ENCODE measurements at regions not wholly inside any gene's neighbourhood (a gene's known extent, or its start where the extent isn't known, plus 50 kb on each side); places are given as distances from the start of the nearest gene placed in this dataset.

GRCh38 chr3:153591561-153592245 is 429.7 kb downstream of the RAP2B start:
- Mint-ChIP-seq H3K4me3 (no peak overlapping the region), H3K9me3 (no peaks in the 10 kb centered on the region), H3K4me1 (ENCODE audit: low read depth) (peaks cover 10% of the 10 kb centered on the region), H3K27me3 (no peaks in the 10 kb centered on the region), H3K36me3 (ENCODE audit: low read depth) (no peaks in the 10 kb centered on the region), H3K27ac (no peak overlapping the region)
- H3K9me3 ChIP-seq (ENCODE audit: control insufficient read depth in 1 of 2, insufficient read depth in 1 of 2, low read length in 2 of 2), result no peaks in the 10 kb centered on the region
- ATAC-seq (ENCODE audit: poor library complexity), result no peak
- CTCF ChIA-PET, result no interaction called here
- DNase-seq, result no peak
- H3K4me3 ChIP-seq (ENCODE audit: low read length), result no peak overlapping the region
- TF ChIP-seq, protein P1, sequence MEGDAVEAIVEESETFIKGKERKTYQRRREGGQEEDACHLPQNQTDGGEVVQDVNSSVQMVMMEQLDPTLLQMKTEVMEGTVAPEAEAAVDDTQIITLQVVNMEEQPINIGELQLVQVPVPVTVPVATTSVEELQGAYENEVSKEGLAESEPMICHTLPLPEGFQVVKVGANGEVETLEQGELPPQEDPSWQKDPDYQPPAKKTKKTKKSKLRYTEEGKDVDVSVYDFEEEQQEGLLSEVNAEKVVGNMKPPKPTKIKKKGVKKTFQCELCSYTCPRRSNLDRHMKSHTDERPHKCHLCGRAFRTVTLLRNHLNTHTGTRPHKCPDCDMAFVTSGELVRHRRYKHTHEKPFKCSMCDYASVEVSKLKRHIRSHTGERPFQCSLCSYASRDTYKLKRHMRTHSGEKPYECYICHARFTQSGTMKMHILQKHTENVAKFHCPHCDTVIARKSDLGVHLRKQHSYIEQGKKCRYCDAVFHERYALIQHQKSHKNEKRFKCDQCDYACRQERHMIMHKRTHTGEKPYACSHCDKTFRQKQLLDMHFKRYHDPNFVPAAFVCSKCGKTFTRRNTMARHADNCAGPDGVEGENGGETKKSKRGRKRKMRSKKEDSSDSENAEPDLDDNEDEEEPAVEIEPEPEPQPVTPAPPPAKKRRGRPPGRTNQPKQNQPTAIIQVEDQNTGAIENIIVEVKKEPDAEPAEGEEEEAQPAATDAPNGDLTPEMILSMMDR (IDR thresholded peaks at IDR 0.05), result no peak
- H3K4me1 ChIP-seq (ENCODE audit: insufficient read depth, low read length), result no peaks in the 10 kb centered on the region
- H3K27ac ChIP-seq (ENCODE audit: low read depth in 1 of 2, low read length in 2 of 2), result no peak overlapping the region
- no peaks in the 10 kb centered on the region for H3K36me3 ChIP-seq (ENCODE audit: insufficient read depth, low read length)
- no peaks in the 10 kb centered on the region for H3K27me3 ChIP-seq (ENCODE audit: control insufficient read depth in 1 of 2, insufficient read depth in 2 of 2, low read length in 2 of 2)
- intact Hi-C loops (cut with DNase I, micrococcal nuclease), result loop anchor here in 1 of 2 experiments (10.0 kb wide), 1 partner anchor 427 kb away; the partner anchor contains the start of gene RAP2B
- POLR2A ChIA-PET, result no interaction called here

GRCh38 chr3:153595186-153595815 is 433.3 kb downstream of the RAP2B start:
- H3K36me3 ChIP-seq (ENCODE audit: insufficient read depth, low read length), result no peaks in the 10 kb centered on the region
- ChIA-PET POLR2A (no interaction called here), CTCF (no interaction called here)
- no peaks in the 10 kb centered on the region for H3K9me3 ChIP-seq (ENCODE audit: control insufficient read depth in 1 of 2, insufficient read depth in 1 of 2, low read length in 2 of 2)
- H3K4me1 Mint-ChIP-seq (ENCODE audit: low read depth), result peaks cover 10% of the 10 kb centered on the region
- no peaks in the 10 kb centered on the region for H3K27me3 ChIP-seq (ENCODE audit: control insufficient read depth in 1 of 2, insufficient read depth in 2 of 2, low read length in 2 of 2)
- no peaks in the 10 kb centered on the region for H3K27me3 Mint-ChIP-seq
- H3K4me1 ChIP-seq (ENCODE audit: insufficient read depth, low read length), result no peaks in the 10 kb centered on the region
- no peaks in the 10 kb centered on the region for H3K9me3 Mint-ChIP-seq
- H3K36me3 Mint-ChIP-seq (ENCODE audit: low read depth), result no peaks in the 10 kb centered on the region
- TF ChIP-seq, protein P1 (IDR thresholded peaks at IDR 0.05), result peak; percentile 65
- ATAC-seq (ENCODE audit: poor library complexity), result no peak
- H3K27ac ChIP-seq (ENCODE audit: low read depth in 1 of 2, low read length in 2 of 2), result no peak overlapping the region
- intact Hi-C loops (cut with DNase I, micrococcal nuclease), result loop anchor here (1.0 to 10.0 kb wide), 7 partner anchors 303 to 569 kb away; partner anchors contain the start of gene RAP2B (in 2 of the 2)
- H3K27ac Mint-ChIP-seq, result no peak overlapping the region
- no peak overlapping the region for H3K4me3 Mint-ChIP-seq
- no peak overlapping the region for H3K4me3 ChIP-seq (ENCODE audit: low read length)
- DNase-seq, result peak in 3 of 14 experiments; percentile 35 to 40 (median 38)

GRCh38 chr3:153596401-153596800 is 434.4 kb downstream of the RAP2B start:
- POLR2A ChIA-PET, result no interaction called here
- Histone ChIP-seq H3K9me3 (ENCODE audit: control insufficient read depth in 1 of 2, insufficient read depth in 1 of 2, low read length in 2 of 2) (no peaks in the 10 kb centered on the region), H3K27me3 (ENCODE audit: control insufficient read depth in 1 of 2, insufficient read depth in 2 of 2, low read length in 2 of 2) (no peaks in the 10 kb centered on the region), H3K4me1 (ENCODE audit: insufficient read depth, low read length) (peaks cover under 1% of the 10 kb centered on the region), H3K27ac (ENCODE audit: low read depth in 1 of 2, low read length in 2 of 2) (no peak overlapping the region), H3K4me3 (ENCODE audit: low read length) (no peak overlapping the region), H3K36me3 (ENCODE audit: insufficient read depth, low read length) (no peaks in the 10 kb centered on the region)
- ATAC-seq (ENCODE audit: poor library complexity) (no peak), DNase-seq (no peak)
- CTCF ChIA-PET, result no interaction called here
- no peaks in the 10 kb centered on the region for H3K27me3 Mint-ChIP-seq
- no peak overlapping the region for H3K4me3 Mint-ChIP-seq
- intact Hi-C loops (cut with DNase I, micrococcal nuclease), result loop anchor here (5.0 to 10.0 kb wide), 4 partner anchors 304 to 569 kb away; partner anchors contain the start of gene RAP2B (in 2 of the 2)
- H3K9me3 Mint-ChIP-seq, result no peaks in the 10 kb centered on the region
- peaks cover 14% of the 10 kb centered on the region for H3K4me1 Mint-ChIP-seq (ENCODE audit: low read depth)
- no peak overlapping the region for H3K27ac Mint-ChIP-seq
- TF ChIP-seq, protein P1 (IDR thresholded peaks at IDR 0.05), result no peak
- H3K36me3 Mint-ChIP-seq (ENCODE audit: low read depth), result no peaks in the 10 kb centered on the region
